Cardiac fibroblast (primary cell): ENCODE measurements at regions not wholly inside any gene's neighbourhood (a gene's known extent, or its start where the extent isn't known, plus 50 kb on each side); places are given as distances from the start of the nearest gene placed in this dataset.
A peak's percentile ranks its signal among the peaks of the same experiment; 100 is the strongest.

ENCODE experiments used
- DNase-seq, 2 donors: peaks; one replicate each; pipeline versions ENCODE4 v3.0.0 to v3.0.0-alpha.2; 2010; ENCODE audit warnings: low read depth in 2 of 2
- H3K4me3 ChIP-seq, 2 donors: replicated peaks in 1 of 2; 1 replicate in 1 of 2; 2 replicates in 1 of 2; pipeline ENCODE4 v1.5.1; 2011; ENCODE audit warnings: low read depth in 2 of 2, low read length in 2 of 2, mild to moderate bottlenecking in 2 of 2, moderate library complexity in 1 of 2
- TF ChIP-seq, protein P1 (sequence below): IDR thresholded peaks from one replicate; pipeline ENCODE4 v1.5.1; 2011; ENCODE audit warnings: low read depth, mild to moderate bottlenecking, low read length, inconsistent platforms

DNA sequence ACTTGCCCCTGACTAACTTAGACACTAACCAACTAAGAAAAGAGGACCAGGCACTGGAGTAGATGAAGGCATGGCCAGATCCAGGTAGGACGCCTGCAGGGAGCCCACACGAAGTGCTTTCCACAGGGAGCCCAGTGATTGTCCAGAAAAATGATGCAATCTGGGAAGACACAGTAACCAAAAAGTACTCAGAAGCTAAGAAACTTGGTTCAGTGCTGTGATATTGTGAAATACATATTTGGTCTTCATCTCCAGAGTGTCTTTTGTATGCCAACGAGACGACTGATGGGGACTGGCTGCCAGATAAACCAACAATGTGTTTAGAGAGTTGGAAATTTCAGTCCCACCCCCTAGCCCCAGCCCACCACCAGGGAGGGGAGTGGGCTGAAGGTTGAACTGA lies 135.0 kb downstream of the SP3 start:
- TF ChIP-seq, protein P1, sequence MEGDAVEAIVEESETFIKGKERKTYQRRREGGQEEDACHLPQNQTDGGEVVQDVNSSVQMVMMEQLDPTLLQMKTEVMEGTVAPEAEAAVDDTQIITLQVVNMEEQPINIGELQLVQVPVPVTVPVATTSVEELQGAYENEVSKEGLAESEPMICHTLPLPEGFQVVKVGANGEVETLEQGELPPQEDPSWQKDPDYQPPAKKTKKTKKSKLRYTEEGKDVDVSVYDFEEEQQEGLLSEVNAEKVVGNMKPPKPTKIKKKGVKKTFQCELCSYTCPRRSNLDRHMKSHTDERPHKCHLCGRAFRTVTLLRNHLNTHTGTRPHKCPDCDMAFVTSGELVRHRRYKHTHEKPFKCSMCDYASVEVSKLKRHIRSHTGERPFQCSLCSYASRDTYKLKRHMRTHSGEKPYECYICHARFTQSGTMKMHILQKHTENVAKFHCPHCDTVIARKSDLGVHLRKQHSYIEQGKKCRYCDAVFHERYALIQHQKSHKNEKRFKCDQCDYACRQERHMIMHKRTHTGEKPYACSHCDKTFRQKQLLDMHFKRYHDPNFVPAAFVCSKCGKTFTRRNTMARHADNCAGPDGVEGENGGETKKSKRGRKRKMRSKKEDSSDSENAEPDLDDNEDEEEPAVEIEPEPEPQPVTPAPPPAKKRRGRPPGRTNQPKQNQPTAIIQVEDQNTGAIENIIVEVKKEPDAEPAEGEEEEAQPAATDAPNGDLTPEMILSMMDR: no peak
- DNase-seq: peak; percentile 27 to 49
- no peak overlapping the region for H3K4me3 ChIP-seq

DNA sequence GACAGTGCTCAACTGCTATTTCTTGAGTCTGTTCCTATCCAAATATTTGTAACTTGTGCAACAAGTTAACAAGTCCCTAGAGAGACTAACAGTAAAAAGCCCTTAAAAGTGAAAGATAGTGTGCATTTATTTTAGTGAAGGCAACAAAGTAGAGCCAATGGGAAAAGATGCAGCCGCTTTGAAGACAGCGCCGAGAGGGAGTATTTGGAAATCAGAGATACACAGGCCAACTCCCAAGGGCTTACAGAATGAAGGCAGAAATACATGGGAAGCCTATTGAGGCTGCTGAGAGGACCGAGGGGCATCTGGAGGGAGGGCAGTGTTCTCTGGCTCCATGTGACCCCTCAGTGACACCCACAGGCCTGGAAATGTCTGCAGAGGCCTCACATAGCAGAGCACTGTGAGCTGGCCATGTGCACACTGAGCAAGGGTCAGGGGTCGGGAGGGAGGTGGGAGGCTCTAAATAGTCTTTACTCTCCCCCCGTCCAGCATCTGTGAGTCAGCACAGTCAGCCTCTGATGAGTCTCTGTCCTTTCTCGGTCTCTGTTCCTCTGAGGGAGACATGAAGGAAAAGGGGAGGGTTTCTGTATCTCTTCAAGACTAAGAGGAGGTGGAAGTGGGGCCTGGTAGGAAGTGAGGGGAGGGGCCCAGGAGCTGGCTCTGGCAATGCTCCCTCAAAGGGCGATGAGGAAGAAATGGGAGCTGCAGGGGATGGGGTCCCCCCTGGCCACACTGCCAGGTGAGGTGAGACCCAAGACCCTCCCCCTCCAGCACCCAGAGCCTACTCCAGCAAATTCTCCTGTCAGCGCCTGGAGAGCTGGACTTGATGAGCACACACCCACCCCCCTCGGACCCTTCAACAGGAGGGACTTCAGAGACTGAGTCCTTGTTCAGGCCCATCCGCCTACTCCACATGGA lies 133.6 kb downstream of the SP3 start:
- no peak overlapping the region for H3K4me3 ChIP-seq
- TF ChIP-seq, protein P1: no peak
- DNase-seq: peak; percentile 83 to 87

DNA sequence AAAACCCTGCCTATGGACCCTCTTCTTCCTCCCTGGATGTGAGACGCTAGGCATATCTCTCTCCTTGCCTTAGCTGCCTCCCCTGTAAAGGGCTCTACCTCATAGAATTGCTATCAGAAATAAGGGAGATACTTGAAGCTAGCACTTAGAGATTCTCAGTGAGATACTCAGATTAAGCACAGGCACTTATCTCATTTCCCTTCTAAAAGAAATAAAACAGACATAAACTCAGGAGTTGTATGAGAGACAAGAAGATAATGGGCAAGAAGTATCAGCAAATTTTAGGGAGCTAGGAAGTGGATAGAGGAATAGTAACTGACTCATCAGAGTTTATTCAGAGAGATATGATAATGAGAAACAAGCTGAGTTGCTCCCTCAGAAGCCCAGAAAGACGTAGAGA lies 131.0 kb downstream of the SP3 start:
- TF ChIP-seq, protein P1: no peak
- DNase-seq: no peak
- no peak overlapping the region for H3K4me3 ChIP-seq

DNA sequence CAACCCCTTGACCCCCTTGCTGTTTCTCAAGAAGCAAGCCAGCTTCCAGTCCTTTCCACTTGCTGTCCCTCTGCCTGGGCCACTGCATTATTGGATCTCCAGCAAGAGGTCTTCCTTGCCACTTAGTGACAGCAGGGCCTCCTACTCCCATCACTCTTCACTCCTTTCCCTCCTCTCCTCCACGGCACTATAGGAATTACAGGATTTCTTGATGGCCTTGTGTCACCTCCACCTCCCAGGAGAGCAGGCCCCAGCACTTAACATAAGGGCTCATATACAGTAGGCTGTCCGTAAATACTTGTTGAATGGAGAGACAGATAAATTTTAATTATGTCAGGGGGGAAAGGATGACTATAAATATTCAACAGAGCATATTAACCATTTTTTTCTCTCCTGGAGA lies 129.4 kb downstream of the SP3 start:
- TF ChIP-seq, protein P1: no peak
- DNase-seq: no peak

DNA sequence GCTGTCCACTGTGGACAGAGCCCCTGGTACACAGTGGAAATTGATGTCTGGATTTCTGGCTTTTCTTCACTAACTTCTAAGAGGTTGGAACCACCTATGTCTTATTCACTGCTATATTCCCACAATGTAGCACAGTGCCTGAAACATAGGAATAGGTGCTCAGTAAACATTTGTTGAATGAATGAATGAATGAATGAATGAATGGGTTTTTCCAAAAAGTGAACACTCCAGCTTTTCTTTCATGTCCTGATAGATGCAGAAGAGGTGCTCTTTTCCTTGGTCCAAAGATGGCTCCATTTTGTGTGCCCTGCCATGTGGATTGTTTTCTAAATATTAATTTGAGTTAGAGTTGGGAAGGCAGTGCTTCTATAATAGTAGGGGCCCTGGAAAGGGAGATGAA lies 124.1 kb downstream of the SP3 start:
- no peak overlapping the region for H3K4me3 ChIP-seq
- TF ChIP-seq, protein P1: no peak
- no peak for DNase-seq

More for the DNA sequence above, 129.4 kb downstream of the SP3 start:
- no peak overlapping the region for H3K4me3 ChIP-seq

DNA sequence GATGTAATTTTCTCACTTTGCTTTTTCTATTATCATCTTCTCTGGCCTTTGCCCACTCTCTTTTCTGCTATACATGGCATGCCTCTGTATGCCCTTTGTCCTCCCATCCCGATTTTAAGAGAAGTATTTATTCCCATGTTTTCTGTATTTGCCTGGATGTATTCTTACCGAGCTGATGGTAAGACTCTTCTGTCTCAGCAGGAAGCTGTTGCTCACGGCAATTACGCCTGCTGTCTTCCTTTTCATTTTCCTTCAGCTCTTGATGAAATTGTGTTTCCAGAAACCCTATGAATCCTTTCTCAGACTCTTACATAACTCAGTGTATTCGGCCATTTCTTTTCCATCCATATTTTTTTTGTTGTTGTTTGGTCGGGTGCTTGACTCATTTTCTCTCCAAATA lies 121.6 kb downstream of the SP3 start:
- TF ChIP-seq, protein P1: no peak

More for the DNA sequence above, 121.6 kb downstream of the SP3 start:
- no peak overlapping the region for H3K4me3 ChIP-seq
- DNase-seq: no peak
